ENCODE measurements at regions not wholly inside any gene's neighbourhood (a gene's known extent, or its start where the extent isn't known, plus 50 kb on each side); places are given as distances from the start of the nearest gene placed in this dataset.

DNA sequence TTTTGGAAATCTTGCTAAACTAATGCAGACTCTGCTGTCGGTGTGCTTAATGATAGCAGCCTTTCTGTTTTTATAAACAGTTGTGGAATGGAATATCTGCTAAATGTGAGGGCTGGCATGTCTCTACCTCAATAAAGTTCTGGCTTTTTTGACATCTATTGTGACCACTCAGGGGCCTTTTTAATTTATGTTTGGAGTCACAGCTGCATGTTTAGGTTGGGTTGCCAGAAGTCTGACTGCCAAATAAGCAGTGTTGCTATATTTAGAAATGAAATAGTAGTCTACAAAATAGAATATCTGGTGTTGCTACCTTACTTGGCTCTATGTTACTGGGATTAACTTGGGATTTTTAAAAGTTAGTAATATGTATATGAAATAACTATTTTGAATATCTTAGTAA lies 125.1 kb upstream of the LOC128125822 start:
- Mint-ChIP-seq H3K36me3 (ENCODE audit: low read depth) (no peaks in the 10 kb centered on the region), H3K9me3 (no peaks in the 10 kb centered on the region), H3K4me3 (no peak overlapping the region), H3K27ac (no peak overlapping the region), H3K27me3 (ENCODE audit: insufficient read depth) (peaks cover 2% of the 10 kb centered on the region), H3K4me1 (ENCODE audit: low read depth) (no peaks in the 10 kb centered on the region)
- DNase-seq (ENCODE audit: low spot score), result no peak
- intact Hi-C loops (cut with micrococcal nuclease), result no loop called here

DNA sequence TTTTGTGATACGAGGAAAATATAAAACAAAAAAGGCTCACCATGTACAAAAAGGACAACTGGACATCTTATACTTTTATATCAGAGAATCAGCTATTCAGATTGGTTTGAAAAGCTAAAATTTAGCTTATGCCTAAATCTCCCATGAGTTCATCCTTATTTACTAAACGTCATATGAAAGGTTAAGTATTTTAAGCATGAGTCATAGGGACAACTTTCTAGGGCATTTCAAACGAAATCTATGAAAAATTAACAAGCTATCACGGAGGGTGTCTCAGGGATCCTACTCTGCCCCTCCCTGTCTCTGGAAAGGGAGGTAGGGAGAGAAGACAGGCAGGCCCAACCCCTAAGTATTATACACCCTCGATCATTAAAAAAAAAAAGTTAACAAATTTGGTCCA lies 124.1 kb upstream of the LOC128125822 start:
- intact Hi-C loops (cut with micrococcal nuclease), result no loop called here

DNA sequence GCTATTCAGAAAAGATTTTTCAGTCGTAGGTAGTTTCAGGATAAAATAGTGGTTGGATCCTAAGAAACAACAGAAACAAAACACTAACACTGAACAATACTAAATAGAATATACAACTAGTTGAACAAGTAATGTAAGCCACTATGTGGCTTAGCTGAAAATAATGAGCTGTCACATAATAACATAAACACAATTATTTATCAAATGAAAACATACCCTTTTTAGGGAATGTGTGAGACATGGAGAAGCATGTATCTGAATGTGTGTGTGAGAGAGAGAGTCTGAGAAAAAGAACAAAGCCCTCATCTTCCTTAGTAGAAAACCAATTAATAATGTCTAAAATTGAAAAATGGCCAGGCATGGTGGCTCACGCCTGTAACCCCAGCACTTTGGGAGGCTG lies 122.6 kb upstream of the LOC128125822 start:
- Mint-ChIP-seq H3K27me3 (ENCODE audit: insufficient read depth) (peaks cover 2% of the 10 kb centered on the region), H3K4me1 (ENCODE audit: low read depth) (no peaks in the 10 kb centered on the region), H3K9me3 (no peaks in the 10 kb centered on the region), H3K4me3 (no peak overlapping the region), H3K36me3 (ENCODE audit: low read depth) (no peaks in the 10 kb centered on the region), H3K27ac (no peak overlapping the region)
- intact Hi-C loops (cut with micrococcal nuclease), result no loop called here
- DNase-seq (ENCODE audit: low spot score), result no peak

More for the DNA sequence above, 124.1 kb upstream of the LOC128125822 start:
- Mint-ChIP-seq H3K36me3 (ENCODE audit: low read depth) (no peaks in the 10 kb centered on the region), H3K27me3 (ENCODE audit: insufficient read depth) (peaks cover 2% of the 10 kb centered on the region), H3K27ac (no peak overlapping the region), H3K4me3 (no peak overlapping the region), H3K9me3 (no peaks in the 10 kb centered on the region), H3K4me1 (ENCODE audit: low read depth) (no peaks in the 10 kb centered on the region)
- DNase-seq (ENCODE audit: low spot score), result no peak

DNA sequence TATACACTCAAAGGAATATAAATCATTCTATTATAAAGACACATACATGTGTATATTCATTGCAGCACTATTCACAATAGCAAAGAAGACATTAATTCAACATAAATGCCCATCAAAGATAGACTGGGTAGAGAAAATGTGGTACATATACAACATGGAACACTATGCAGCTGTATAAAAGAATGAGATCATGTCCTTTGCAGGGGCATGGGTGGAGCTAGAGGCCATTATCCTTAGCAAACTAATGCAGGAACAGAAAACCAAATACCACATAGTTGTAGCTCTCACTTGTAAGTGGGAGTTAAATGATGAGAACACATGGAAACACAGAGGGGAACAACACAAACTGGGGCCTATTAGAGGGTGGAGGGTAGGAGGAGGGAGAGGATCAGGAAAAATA lies 121.0 kb upstream of the LOC128125822 start:
- H3K36me3 Mint-ChIP-seq (ENCODE audit: low read depth), result no peaks in the 10 kb centered on the region

DNA sequence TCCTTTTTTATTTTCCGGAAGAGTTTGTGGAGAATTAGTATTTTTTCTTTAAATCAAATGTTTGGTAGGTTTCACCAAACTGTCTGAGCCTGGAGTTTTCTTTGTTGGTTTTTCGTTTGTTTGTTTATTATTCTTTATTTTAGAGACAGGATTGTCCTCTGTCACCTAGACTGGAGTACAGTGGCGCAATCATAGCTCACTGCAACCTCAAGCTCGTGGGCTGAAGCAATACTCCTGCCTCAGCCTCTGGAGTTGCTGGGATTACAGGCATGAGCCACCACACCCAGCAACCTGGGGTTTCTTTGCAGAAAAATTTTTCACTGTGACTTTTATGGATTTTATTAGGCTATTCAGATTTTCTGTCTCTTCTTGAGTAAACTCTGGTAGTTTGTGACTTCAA lies 120.2 kb upstream of the LOC128125822 start:
- no peak overlapping the region for H3K4me3 Mint-ChIP-seq
- DNase-seq (ENCODE audit: low spot score), result no peak
- intact Hi-C loops (cut with micrococcal nuclease), result no loop called here
- H3K27me3 Mint-ChIP-seq (ENCODE audit: insufficient read depth), result peaks cover 2% of the 10 kb centered on the region
- no peak overlapping the region for H3K27ac Mint-ChIP-seq
- H3K9me3 Mint-ChIP-seq, result no peaks in the 10 kb centered on the region
- no peaks in the 10 kb centered on the region for H3K4me1 Mint-ChIP-seq (ENCODE audit: low read depth)
- no peaks in the 10 kb centered on the region for H3K36me3 Mint-ChIP-seq (ENCODE audit: low read depth)

More for the DNA sequence above, 121.0 kb upstream of the LOC128125822 start:
- H3K27me3 Mint-ChIP-seq (ENCODE audit: insufficient read depth), result peaks cover 2% of the 10 kb centered on the region
- H3K9me3 Mint-ChIP-seq, result no peaks in the 10 kb centered on the region
- intact Hi-C loops (cut with micrococcal nuclease), result no loop called here
- no peaks in the 10 kb centered on the region for H3K4me1 Mint-ChIP-seq (ENCODE audit: low read depth)
- H3K27ac Mint-ChIP-seq, result no peak overlapping the region
- DNase-seq (ENCODE audit: low spot score), result no peak
- H3K4me3 Mint-ChIP-seq, result no peak overlapping the region

DNA sequence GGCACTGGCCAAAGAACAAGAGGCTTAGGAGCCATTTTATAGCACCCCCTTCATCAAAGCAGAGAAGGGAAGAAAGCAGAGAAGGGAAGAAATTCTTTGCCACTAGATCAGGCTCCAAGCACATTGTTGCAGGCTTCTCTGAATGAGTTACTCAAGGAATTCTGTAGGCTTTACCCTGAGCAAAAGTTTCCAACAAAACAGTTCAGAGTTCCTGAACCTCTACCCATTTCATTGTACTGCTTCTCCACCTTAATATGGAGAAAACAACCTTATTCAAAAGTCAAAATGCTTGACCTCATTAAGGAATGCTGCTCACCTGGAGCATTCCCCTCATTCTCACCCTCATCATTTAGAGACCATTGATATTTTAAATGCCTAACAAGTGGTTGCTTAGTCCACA lies 115.5 kb upstream of the LOC128125822 start:
- H3K27ac Mint-ChIP-seq, result no peak overlapping the region
- H3K4me1 Mint-ChIP-seq (ENCODE audit: low read depth), result no peaks in the 10 kb centered on the region
- H3K36me3 Mint-ChIP-seq (ENCODE audit: low read depth), result no peaks in the 10 kb centered on the region
- no peaks in the 10 kb centered on the region for H3K9me3 Mint-ChIP-seq
- H3K27me3 Mint-ChIP-seq (ENCODE audit: insufficient read depth), result no peaks in the 10 kb centered on the region
- DNase-seq (ENCODE audit: low spot score), result no peak
- no peak overlapping the region for H3K4me3 Mint-ChIP-seq
- intact Hi-C loops (cut with micrococcal nuclease), result no loop called here

DNA sequence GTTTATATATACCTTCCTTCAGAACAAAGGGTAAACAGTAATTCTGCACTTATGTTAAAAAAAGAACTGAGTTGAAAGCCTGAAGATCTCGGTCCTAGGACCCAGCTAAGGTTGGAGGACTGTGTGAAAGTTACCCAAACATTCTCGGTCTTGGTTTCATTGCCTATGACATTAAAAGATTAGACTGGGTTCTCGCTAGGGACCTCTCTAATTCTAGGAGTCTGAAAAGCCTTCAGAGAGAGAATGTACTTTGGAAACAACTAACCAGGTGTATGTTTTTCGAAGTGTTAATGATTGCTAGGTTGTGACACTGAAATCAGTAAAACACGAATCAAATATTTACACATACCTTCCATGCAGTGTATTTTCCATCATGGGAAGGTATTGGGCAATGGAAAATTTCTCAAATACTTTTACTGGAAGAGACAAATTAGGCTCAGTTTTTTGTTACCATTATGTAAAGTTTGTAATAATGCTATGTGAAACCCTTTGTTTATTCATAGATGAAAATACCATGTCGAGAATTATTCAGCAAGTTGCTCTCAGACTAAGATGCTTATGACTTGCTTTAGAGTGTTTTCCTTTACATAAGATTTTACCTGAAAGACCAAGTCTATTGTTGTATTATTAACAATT lies 113.7 kb upstream of the LOC128125822 start:
- Mint-ChIP-seq H3K9me3 (no peaks in the 10 kb centered on the region), H3K36me3 (ENCODE audit: low read depth) (no peaks in the 10 kb centered on the region), H3K4me3 (no peak overlapping the region), H3K27ac (no peak overlapping the region), H3K4me1 (ENCODE audit: low read depth) (no peaks in the 10 kb centered on the region), H3K27me3 (ENCODE audit: insufficient read depth) (no peaks in the 10 kb centered on the region)
- no peak for DNase-seq (ENCODE audit: low spot score)
- intact Hi-C loops (cut with micrococcal nuclease), result no loop called here

DNA sequence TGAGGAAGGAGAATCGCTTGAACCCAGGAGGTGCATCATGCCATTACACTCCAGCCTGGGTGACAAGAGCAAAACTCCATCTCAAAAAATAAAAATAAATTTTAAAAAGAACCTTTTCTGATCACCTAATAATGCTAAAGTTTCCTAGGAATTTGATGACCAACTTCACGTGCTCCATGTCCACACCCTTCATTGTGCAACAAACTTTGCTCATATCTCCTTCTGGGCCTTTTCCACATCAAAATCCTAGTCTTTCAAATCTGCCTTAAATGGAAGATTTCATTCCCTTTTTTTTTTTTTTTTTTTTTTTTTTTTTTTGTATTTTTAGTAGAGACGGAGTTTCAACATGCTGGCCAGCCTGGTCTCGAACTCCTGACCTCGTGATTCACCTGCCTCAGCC lies 112.5 kb upstream of the LOC128125822 start:
- no peaks in the 10 kb centered on the region for H3K4me1 Mint-ChIP-seq (ENCODE audit: low read depth)
- no peak overlapping the region for H3K27ac Mint-ChIP-seq
- no peak overlapping the region for H3K4me3 Mint-ChIP-seq
- intact Hi-C loops (cut with micrococcal nuclease), result no loop called here
- H3K27me3 Mint-ChIP-seq (ENCODE audit: insufficient read depth), result no peaks in the 10 kb centered on the region
- no peak for DNase-seq (ENCODE audit: low spot score)
- H3K36me3 Mint-ChIP-seq (ENCODE audit: low read depth), result no peaks in the 10 kb centered on the region
- no peaks in the 10 kb centered on the region for H3K9me3 Mint-ChIP-seq

DNA sequence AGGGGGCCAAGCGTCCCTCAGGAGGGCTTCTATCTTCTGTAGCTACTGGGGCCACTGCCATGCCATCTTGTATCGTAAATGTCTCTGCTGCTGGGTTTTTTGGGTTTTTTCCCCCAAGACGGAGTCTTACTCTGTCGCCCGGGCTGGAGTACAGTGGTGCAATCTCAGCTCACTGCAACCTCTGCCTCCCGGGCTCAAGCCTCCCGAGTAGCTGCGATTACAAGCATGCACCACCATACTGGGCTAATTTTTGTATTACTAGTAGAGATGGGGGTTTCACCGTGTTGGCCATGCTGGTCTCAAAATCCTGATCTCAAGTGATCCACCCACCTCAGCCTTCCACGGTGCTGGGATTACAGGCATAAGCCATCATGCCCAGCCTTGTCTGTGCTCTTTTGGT lies 111.3 kb upstream of the LOC128125822 start:
- Mint-ChIP-seq H3K27me3 (ENCODE audit: insufficient read depth) (no peaks in the 10 kb centered on the region), H3K4me3 (no peak overlapping the region)

DNA sequence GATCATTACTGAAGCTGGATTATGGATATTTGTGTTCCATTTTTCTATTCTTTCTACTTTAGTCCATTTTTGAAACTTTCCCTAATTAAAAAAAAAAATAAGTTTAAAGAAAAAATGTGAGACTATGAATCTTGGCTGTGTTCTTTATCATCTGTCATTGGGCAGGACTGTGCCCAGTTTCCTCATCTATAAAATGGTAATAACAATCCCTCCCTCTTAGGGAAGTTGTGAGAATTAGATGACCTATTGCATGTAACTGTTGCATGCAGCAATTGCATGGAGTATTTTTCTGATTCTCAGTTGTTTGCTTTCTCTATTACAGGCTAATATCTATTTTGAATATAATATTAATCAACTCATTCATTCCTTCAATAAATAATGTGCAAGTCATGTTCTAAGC lies 108.2 kb upstream of the LOC128125822 start:
- Mint-ChIP-seq H3K9me3 (no peaks in the 10 kb centered on the region), H3K27me3 (ENCODE audit: insufficient read depth) (no peaks in the 10 kb centered on the region), H3K27ac (no peak overlapping the region), H3K36me3 (ENCODE audit: low read depth) (no peaks in the 10 kb centered on the region), H3K4me3 (no peak overlapping the region), H3K4me1 (ENCODE audit: low read depth) (no peaks in the 10 kb centered on the region)
- no peak for DNase-seq (ENCODE audit: low spot score)
- intact Hi-C loops (cut with micrococcal nuclease), result no loop called here

More for the DNA sequence above, 111.3 kb upstream of the LOC128125822 start:
- H3K9me3 Mint-ChIP-seq, result no peaks in the 10 kb centered on the region
- H3K36me3 Mint-ChIP-seq (ENCODE audit: low read depth), result no peaks in the 10 kb centered on the region
- intact Hi-C loops (cut with micrococcal nuclease), result no loop called here
- no peak overlapping the region for H3K27ac Mint-ChIP-seq
- no peaks in the 10 kb centered on the region for H3K4me1 Mint-ChIP-seq (ENCODE audit: low read depth)
- no peak for DNase-seq (ENCODE audit: low spot score)

DNA sequence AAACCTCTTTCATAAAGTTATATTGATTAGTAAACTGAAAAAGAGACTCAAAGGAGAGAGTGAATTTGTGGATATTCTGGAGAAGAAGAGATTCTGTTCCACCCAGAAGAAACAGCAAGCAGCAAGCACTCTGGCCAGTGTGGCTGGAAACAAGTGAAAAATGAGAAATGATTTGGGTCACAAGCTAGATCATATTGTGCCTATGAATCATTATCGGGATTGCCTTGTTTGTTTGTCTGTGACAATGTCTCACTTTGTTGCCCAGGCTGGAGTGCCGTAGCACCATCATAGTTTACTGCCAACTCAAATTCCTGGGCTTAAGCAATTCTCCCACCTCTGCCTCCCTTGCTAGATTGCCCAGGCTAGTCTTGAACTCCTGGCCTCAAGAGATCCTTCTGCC lies 106.5 kb upstream of the LOC128125822 start:
- Mint-ChIP-seq H3K9me3 (no peaks in the 10 kb centered on the region), H3K27me3 (ENCODE audit: insufficient read depth) (no peaks in the 10 kb centered on the region), H3K4me1 (ENCODE audit: low read depth) (no peaks in the 10 kb centered on the region), H3K4me3 (no peak overlapping the region), H3K36me3 (ENCODE audit: low read depth) (no peaks in the 10 kb centered on the region), H3K27ac (no peak overlapping the region)
- DNase-seq (ENCODE audit: low spot score), result no peak
- intact Hi-C loops (cut with micrococcal nuclease), result no loop called here

DNA sequence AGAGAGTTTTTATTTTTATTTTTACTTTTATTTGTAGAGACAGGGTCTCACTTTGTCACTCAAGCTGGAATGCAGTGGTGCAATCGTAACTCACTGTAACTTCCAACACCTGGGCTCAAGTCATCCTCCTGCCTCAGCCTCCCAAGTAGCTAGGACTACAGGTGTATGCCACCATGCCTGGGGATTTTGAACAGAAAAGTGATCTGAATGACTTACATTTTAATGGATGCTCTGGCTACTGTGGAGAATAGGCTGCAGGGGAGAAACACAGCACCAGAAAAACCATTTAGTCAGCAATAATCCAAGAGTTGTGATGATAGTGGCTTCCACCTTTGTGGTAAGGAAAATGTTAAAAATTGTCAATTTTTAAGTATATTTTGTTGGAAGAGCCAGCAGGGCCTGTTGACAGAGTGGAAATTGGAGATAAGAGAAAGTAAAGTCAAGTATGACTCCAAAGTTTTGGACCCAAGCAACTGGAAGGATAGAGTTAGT lies 106.0 kb upstream of the LOC128125822 start:
- no peaks in the 10 kb centered on the region for H3K9me3 Mint-ChIP-seq
- intact Hi-C loops (cut with micrococcal nuclease), result no loop called here
- no peak overlapping the region for H3K4me3 Mint-ChIP-seq
- no peak for DNase-seq (ENCODE audit: low spot score)
- H3K36me3 Mint-ChIP-seq (ENCODE audit: low read depth), result no peaks in the 10 kb centered on the region
- no peaks in the 10 kb centered on the region for H3K27me3 Mint-ChIP-seq (ENCODE audit: insufficient read depth)
- no peak overlapping the region for H3K27ac Mint-ChIP-seq
- no peaks in the 10 kb centered on the region for H3K4me1 Mint-ChIP-seq (ENCODE audit: low read depth)

DNA sequence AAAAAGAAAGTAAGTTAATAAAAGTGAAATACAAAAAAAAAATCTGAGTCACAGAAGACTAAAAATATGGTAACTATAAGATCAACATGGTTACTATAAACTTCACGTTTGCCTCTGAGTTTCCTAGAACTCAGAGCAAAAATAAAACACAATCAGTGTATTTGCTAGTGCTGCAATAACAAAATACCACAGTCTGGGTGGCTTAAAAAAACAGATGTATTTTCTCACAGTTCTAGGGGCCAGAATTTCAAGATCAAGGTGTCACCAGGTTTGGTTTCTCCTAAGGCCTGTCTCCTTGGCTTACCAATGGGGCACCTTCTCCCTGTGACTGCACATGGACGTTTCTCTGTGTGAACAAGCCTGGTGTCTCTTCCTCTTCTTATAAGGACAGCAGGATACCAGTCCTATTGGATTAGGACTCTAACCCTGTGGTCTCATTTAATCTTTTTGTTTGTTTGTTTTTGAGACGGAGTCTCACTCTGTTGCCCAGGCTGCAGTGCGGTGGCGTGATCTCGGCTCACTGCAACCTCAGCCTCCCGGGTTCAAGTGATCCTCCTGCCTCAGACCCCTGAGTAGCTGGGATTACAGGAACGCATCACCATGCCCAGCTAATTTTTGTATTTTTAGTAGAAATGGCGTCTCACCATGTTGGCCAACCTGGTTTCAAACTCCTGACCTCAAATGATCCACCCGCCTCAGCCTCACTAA lies 104.9 kb upstream of the LOC128125822 start:
- Mint-ChIP-seq H3K4me1 (ENCODE audit: low read depth) (no peaks in the 10 kb centered on the region), H3K36me3 (ENCODE audit: low read depth) (no peaks in the 10 kb centered on the region), H3K4me3 (no peak overlapping the region), H3K9me3 (no peaks in the 10 kb centered on the region), H3K27me3 (ENCODE audit: insufficient read depth) (no peaks in the 10 kb centered on the region), H3K27ac (no peak overlapping the region)
- no peak for DNase-seq (ENCODE audit: low spot score)
- intact Hi-C loops (cut with micrococcal nuclease), result no loop called here
